ENCODE measurements at regions not wholly inside any gene's neighbourhood (a gene's known extent, or its start where the extent isn't known, plus 50 kb on each side); places are given as distances from the start of the nearest gene placed in this dataset.

GRCh38 chr3:46091046-46091445 lies 63.8 kb upstream of the XCR1 start:
- POLR2A ChIA-PET = no interaction called here
- intact Hi-C loops (cut with micrococcal nuclease; ENCODE audit: unreplicated experiment) = no loop called here

More at GRCh38 chr3:46091046-46091445, 63.8 kb upstream of the XCR1 start:
- Histone ChIP-seq H3K9ac (ENCODE audit: insufficient read depth, low read depth, low read length) (no peak overlapping the region), H3K4me1 (ENCODE audit: insufficient read depth, low read length) (0 out of 2 replicates have a peak, but pooled peaks cover 8% of the 10 kb centered on the region), H3K79me2 (ENCODE audit: insufficient read depth, low read length) (no peaks in the 10 kb centered on the region), H3K9me3 (ENCODE audit: low read length) (no peaks in the 10 kb centered on the region), H3K27me3 (ENCODE audit: control insufficient read depth in 1 of 2, insufficient read depth in 2 of 2, low read length in 2 of 2) (no peaks in the 10 kb centered on the region), H3K36me3 (replicated peaks in 1 of 2; ENCODE audit: control insufficient read depth in 1 of 2, insufficient read depth in 2 of 2, low read length in 2 of 2) (no peaks in the 10 kb centered on the region), H3K27ac (ENCODE audit: extremely low read length, insufficient read depth, low read length) (no peak overlapping the region), H3K4me2 (ENCODE audit: low read depth, low read length) (no peak overlapping the region), H3K4me3 (replicated peaks in 1 of 3; ENCODE audit: insufficient read depth in 1 of 3, low read depth in 2 of 3, low read length in 3 of 3) (no peak overlapping the region), H4K20me1 (ENCODE audit: insufficient read depth, low read length) (no peaks in the 10 kb centered on the region), H2AFZ (ENCODE audit: low read length) (no peak overlapping the region)
- ATAC-seq = no peak
- in situ Hi-C loops (cut with HindIII; ENCODE audit: extremely low pct_ligation_motif_present, low pct_unique_long_range_greater_than_20kb) = no loop called here
- BruUV-seq (replicated peaks) = no TSS peak
- CTCF ChIA-PET (ENCODE audit: low intra/inter-chr PET ratio, low total read pairs) = no interaction called here
- DNase-seq (ENCODE audit: low spot score) = no peak
- WGBS (ENCODE audit: low lambda C conversion rate) = 80% methylated on average over 1 of the region's 3 CpGs
- no peak for TF ChIP-seq XRCC5 (optimal IDR thresholded peaks at IDR 0.05; ENCODE audit: low read length)
- no peak for TF ChIP-seq ARID2 (CRISPR knock-in tag; IDR thresholded peaks at IDR 0.05; ENCODE audit: borderline replicate concordance)
- no peak for TF ChIP-seq FLYWCH1 (CRISPR knock-in tag; IDR thresholded peaks at IDR 0.05)
- no peak for TF ChIP-seq CREB1 (IDR thresholded peaks at IDR 0.05)
- TF ChIP-seq CREB1 (CRISPR knock-in tag; IDR thresholded peaks at IDR 0.05) = no peak
- no peak for TF ChIP-seq TAF1 (CRISPR knock-in tag; IDR thresholded peaks at IDR 0.05)
- TF ChIP-seq ZNF800 (CRISPR knock-in tag; IDR thresholded peaks at IDR 0.05) = no peak
- TF ChIP-seq ZBTB34 (CRISPR knock-in tag; IDR thresholded peaks at IDR 0.05) = no peak
- TF ChIP-seq ZNF460 (CRISPR knock-in tag; IDR thresholded peaks at IDR 0.05; ENCODE audit: borderline replicate concordance) = no peak
- no peak for TF ChIP-seq ZNF878 (CRISPR knock-in tag; IDR thresholded peaks at IDR 0.05)
- TF ChIP-seq ZNF275 (CRISPR knock-in tag; IDR thresholded peaks at IDR 0.05; ENCODE audit: borderline replicate concordance) = no peak
- no peak for TF ChIP-seq ZBTB25 (CRISPR knock-in tag; IDR thresholded peaks at IDR 0.05)
- TF ChIP-seq ZUFSP (CRISPR knock-in tag; IDR thresholded peaks at IDR 0.05; ENCODE audit: borderline replicate concordance) = no peak
- TF ChIP-seq PHF5A (CRISPR knock-in tag; IDR thresholded peaks at IDR 0.05; ENCODE audit: low read depth, unreplicated experiment) = no peak
- TF ChIP-seq ZNF350 (CRISPR knock-in tag; IDR thresholded peaks at IDR 0.05; ENCODE audit: borderline replicate concordance, low read depth) = no peak
- TF ChIP-seq ZKSCAN5 (CRISPR knock-in tag; IDR thresholded peaks at IDR 0.05) = no peak
- TF ChIP-seq SALL2 (CRISPR knock-in tag; IDR thresholded peaks at IDR 0.05) = no peak
- no peak for FAIRE-seq

Measured in HepG2 (cell line).